NCI-H82 (cell line): ENCODE measurements at regions not wholly inside any gene's neighbourhood (a gene's known extent, or its start where the extent isn't known, plus 50 kb on each side); places are given as distances from the start of the nearest gene placed in this dataset.
"Not testable (repeated sequence)": the region's sequence is repeated elsewhere in the genome, so short reads cannot be mapped to it uniquely, and the experiment has no call there.

Source experiments
- DNase-seq: peaks from one replicate; lab custom pipeline; 2025; lab: John Stamatoyannopoulos, UW

GRCh38 chr3:137460944-137461343, 303.2 kb upstream of the SOX14 start:
- DNase-seq, result no peak

GRCh38 chr3:137463131-137463530, 301.0 kb upstream of the SOX14 start:
- no peak for DNase-seq

- DNase-seq, result no peak
Observed at GRCh38 chr3:137464341-137464740, 299.8 kb upstream of the SOX14 start.

GRCh38 chr3:137468446-137468845, 295.7 kb upstream of the SOX14 start:
- DNase-seq, result peak; percentile 32

- no peak for DNase-seq
Observed at GRCh38 chr3:137469263-137469662, 294.9 kb upstream of the SOX14 start.

GRCh38 chr3:137471130-137471529, 293.0 kb upstream of the SOX14 start:
- DNase-seq, result no peak

- DNase-seq, result no peak
Observed at GRCh38 chr3:137471558-137472204, 292.4 kb upstream of the SOX14 start.

GRCh38 chr3:137477614-137478013, 286.5 kb upstream of the SOX14 start:
- DNase-seq, result peak; percentile 51

GRCh38 chr3:137509354-137510045, 254.6 kb upstream of the SOX14 start:
- peak; percentile 99 for DNase-seq

GRCh38 chr3:137511655-137512054, 252.5 kb upstream of the SOX14 start:
- no peak for DNase-seq

GRCh38 chr3:137514853-137515252, 249.3 kb upstream of the SOX14 start:
- DNase-seq, result peak; percentile 18

GRCh38 chr3:137519602-137520001, 244.5 kb upstream of the SOX14 start:
- no peak for DNase-seq

- no peak for DNase-seq
Observed at GRCh38 chr3:137524751-137525150, 239.4 kb upstream of the SOX14 start.

- DNase-seq, result no peak
Observed at GRCh38 chr3:137525471-137525870, 238.6 kb upstream of the SOX14 start.

- DNase-seq, result no peak
Observed at GRCh38 chr3:137542049-137542448, 222.1 kb upstream of the SOX14 start.

- no peak for DNase-seq
Observed at GRCh38 chr3:137554242-137554641, 209.9 kb upstream of the SOX14 start.

GRCh38 chr3:137568880-137569279, 195.2 kb upstream of the SOX14 start:
- DNase-seq, result no peak

- no peak for DNase-seq
Observed at GRCh38 chr3:137572931-137573330, 191.2 kb upstream of the SOX14 start.

GRCh38 chr3:137582484-137582883, 181.6 kb upstream of the SOX14 start:
- peak; percentile 97 for DNase-seq

GRCh38 chr3:137583256-137583655, 180.9 kb upstream of the SOX14 start:
- no peak for DNase-seq

- DNase-seq, result no peak
Observed at GRCh38 chr3:137588871-137589270, 175.2 kb upstream of the SOX14 start.

- not testable (repeated sequence) for DNase-seq
Observed at GRCh38 chr3:137595415-137595814, 168.7 kb upstream of the SOX14 start.

- no peak for DNase-seq
Observed at GRCh38 chr3:137610723-137611122, 153.4 kb upstream of the SOX14 start.

- no peak for DNase-seq
Observed at GRCh38 chr3:137612291-137612690, 151.8 kb upstream of the SOX14 start.
